K562 (cell line): ENCODE measurements at regions not wholly inside any gene's neighbourhood (a gene's known extent, or its start where the extent isn't known, plus 50 kb on each side); places are given as distances from the start of the nearest gene placed in this dataset.

ENCODE experiments used
- ATAC-seq: fragments of 200-7000 bp; cut with Tn5 transposase; 3 replicates; pipeline ENCODE4 v1.9.1; 2020; ENCODE audit warnings: moderate library complexity
- BruUV-seq: library from RNA; stranded (reverse); fragments of 400-500 nt; replicated peaks from 2 replicates; lab custom pipeline; 2021; lab: Mats Ljungman, UMichigan
- CTCF ChIA-PET: fragments of 300-600 bp; formaldehyde crosslinking; extraction: SDS; loops from one replicate; lab custom pipeline; 2021; ENCODE audit warnings: low intra/inter-chr PET ratio; lab: Yijun Ruan, JAX
- POLR2A ChIA-PET: fragments of 300-600, 350-650 bp; sonication (Branson Sonifier 250); formaldehyde crosslinking; extraction: SDS; loops from one replicate; lab custom pipeline; 2021; ENCODE audit warnings: antibody characterized with exemption, inconsistent platforms; lab: Yijun Ruan, JAX
- DNase-seq, 4 experiments: peaks; one replicate each; pipeline versions ENCODE4 v3.0.0 to v3.0.0-alpha.2; 2011 to 2018; ENCODE audit warnings: low spot score in 3 of 4, mixed read lengths in 3 of 4; ENCODE audit errors: extremely low read depth in 1 of 4
- FAIRE-seq: peaks from 2 replicates; lab custom pipeline; 2011; peaks lifted over from hg19 to GRCh38; lab: Jason Lieb, UNC
- H2AFZ ChIP-seq: 2 replicates; pipeline ENCODE4 v1.6.0; 2011; ENCODE audit warnings: low read depth, low read length, control low read depth, inconsistent platforms
- H3K27ac ChIP-seq: fragments of 200-600 bp; 3 replicates; pipeline ENCODE4 v1.8.0; 2011; ENCODE audit warnings: low read depth, mild to moderate bottlenecking, control low read depth, inconsistent platforms, low read length, moderate library complexity, mixed read lengths; ENCODE audit errors: extremely low read depth
- H3K27me3 ChIP-seq, 2 experiments: fragments of 300-600 bp in 1 of 2; 2 replicates in 1 of 2; 3 replicates in 1 of 2; pipeline versions ENCODE4 v1.6.0 to v1.8.0; 2011; ENCODE audit warnings: inconsistent platforms in 2 of 2, low read length in 2 of 2, mild to moderate bottlenecking in 1 of 2, mixed read lengths in 1 of 2, moderate library complexity in 1 of 2; ENCODE audit not compliant: control insufficient read depth in 2 of 2, insufficient read depth in 2 of 2
- H3K36me3 ChIP-seq: fragments of 300-600 bp; 3 replicates; pipeline ENCODE4 v1.8.0; 2011; ENCODE audit warnings: mild to moderate bottlenecking, low read length, inconsistent platforms; ENCODE audit not compliant: control insufficient read depth, insufficient read depth
- H3K4me1 ChIP-seq, 2 experiments: fragments of 200-600 bp in 1 of 2; replicated peaks in 1 of 2; 2 replicates in 1 of 2; 3 replicates in 1 of 2; pipeline versions ENCODE4 v1.5.1 to v1.8.0; 2011; ENCODE audit warnings: inconsistent platforms in 2 of 2, low read length in 2 of 2, mild to moderate bottlenecking in 1 of 2, mixed read lengths in 1 of 2, moderate library complexity in 1 of 2; ENCODE audit not compliant: control insufficient read depth in 2 of 2, insufficient read depth in 2 of 2
- H3K4me2 ChIP-seq: 2 replicates; pipeline ENCODE4 v1.6.1; 2011; ENCODE audit warnings: low read length, control low read depth, inconsistent platforms, mixed read lengths; ENCODE audit not compliant: insufficient read depth
- H3K4me3 ChIP-seq: fragments of 200-600 bp; sonication (generic), shearing (Covaris generic); 2 replicates; pipeline ENCODE4 v1.5.1; 2016; ENCODE audit warnings: control low read depth, inconsistent platforms
- H3K79me2 ChIP-seq: fragments of 200-600 bp; 3 replicates; pipeline ENCODE4 v1.8.0; 2011; ENCODE audit warnings: low read length, inconsistent platforms; ENCODE audit not compliant: control insufficient read depth, insufficient read depth
- H3K9ac ChIP-seq, 2 experiments: 2 replicates each; pipeline versions ENCODE4 v1.6.0 to v1.6.1; 2011; ENCODE audit warnings: low read depth in 2 of 2, low read length in 2 of 2, control low read depth in 1 of 2, inconsistent platforms in 1 of 2, mild to moderate bottlenecking in 1 of 2, mixed read lengths in 1 of 2; ENCODE audit not compliant: insufficient read depth in 1 of 2
- H3K9me1 ChIP-seq: one replicate; pipeline ENCODE4 v1.6.0; 2011; ENCODE audit warnings: inconsistent platforms, mild to moderate bottlenecking, low read length, moderate library complexity; ENCODE audit not compliant: control insufficient read depth, insufficient read depth
- H3K9me3 ChIP-seq: replicated peaks from 2 replicates; pipeline ENCODE4 v1.5.1; 2011; ENCODE audit warnings: low read depth, low read length, inconsistent platforms; ENCODE audit not compliant: control insufficient read depth, insufficient read depth
- H4K20me1 ChIP-seq: replicated peaks from 2 replicates; pipeline ENCODE4 v1.6.1; 2011; ENCODE audit warnings: low read length, inconsistent platforms, mixed read lengths; ENCODE audit not compliant: control insufficient read depth, insufficient read depth
- BMI1 ChIP-seq: fragments of 150-350 bp; IDR thresholded peaks from 2 replicates; pipeline ENCODE4 v1.6.1; 2014; ENCODE audit warnings: low read length
- CEBPB ChIP-seq: fragments of 450-650 bp; IDR thresholded peaks from 2 replicates; pipeline ENCODE4 v1.6.1; 2016; ENCODE audit warnings: missing genetic modification characterization, missing compliant biosample characterization
- E2F3 ChIP-seq: fragments of 250-450 bp; sonication (Bioruptor Pico); IDR thresholded peaks from 2 replicates; pipeline ENCODE4 v1.4.0; 2020; ENCODE audit warnings: mild to moderate bottlenecking
- JUND ChIP-seq, 2 experiments: IDR thresholded peaks; 2 replicates in 1 of 2; 3 replicates in 1 of 2; pipeline ENCODE4 v1.6.1; 2011; ENCODE audit warnings: borderline replicate concordance in 2 of 2, low read depth in 2 of 2, low read length in 2 of 2, improper control_type of control experiment in 1 of 2, missing biosample characterization in 1 of 2, missing genetic modification characterization in 1 of 2, missing genetic modification reagents in 1 of 2
- KAT8 ChIP-seq: fragments of 450-650 bp; IDR thresholded peaks from 2 replicates; pipeline ENCODE4 v1.6.1; 2016; ENCODE audit warnings: low read depth, mild to moderate bottlenecking
- NCOA6 ChIP-seq: fragments of 450-650 bp; IDR thresholded peaks from 2 replicates; pipeline ENCODE4 v1.6.1; 2017; ENCODE audit warnings: mild to moderate bottlenecking
- NFE2L1 ChIP-seq: fragments of 450-650 bp; IDR thresholded peaks from 2 replicates; pipeline ENCODE4 v1.6.1; 2016; ENCODE audit warnings: missing genetic modification characterization, low read depth, mild to moderate bottlenecking, missing compliant biosample characterization, moderate library complexity, borderline replicate concordance
- NFIC ChIP-seq: fragments of 450-650 bp; IDR thresholded peaks from 2 replicates; pipeline ENCODE4 v1.6.1; 2017; ENCODE audit warnings: mild to moderate bottlenecking, inconsistent platforms
- SAFB2 ChIP-seq: fragments of 200-400 bp; formaldehyde crosslinking; IDR thresholded peaks from 2 replicates; pipeline ENCODE4 v1.6.1; 2018; ENCODE audit warnings: borderline replicate concordance, low read length, low read depth, moderate library complexity; ENCODE audit not compliant: severe bottlenecking
- STAT5A ChIP-seq: IDR thresholded peaks from 2 replicates; pipeline ENCODE4 v1.6.1; 2012; ENCODE audit warnings: low read length, inconsistent platforms, borderline replicate concordance
- WGBS: fragments of 100-300 bp; shearing (Covaris generic); methylation state at CpG from one replicate; pipeline ENCODE4 v1.1.6; 2016; ENCODE audit warnings: low coverage, mixed read lengths; ENCODE audit not compliant: insufficient coverage; ENCODE audit errors: missing lambda C conversion rate; 5-methylcytosine and 5-hydroxymethylcytosine counted together
- in situ Hi-C: fragments of 300-500 bp; cut with MboI; formaldehyde crosslinking; loops from 4 replicates; pipeline ENCODE4 v1.15.0; 2018; ENCODE audit warnings: inconsistent platforms, mixed read lengths
- intact Hi-C: fragments of 100-400 bp; cut with micrococcal nuclease; formaldehyde crosslinking; loops from 2 replicates; pipeline ENCODE4 v1.14.2; 2022
- TF ChIP-seq, protein P1 (sequence below): sonication (generic); formaldehyde crosslinking; IDR thresholded peaks from 2 replicates; pipeline ENCODE4 v1.8.0; 2023; ENCODE audit warnings: mild to moderate bottlenecking, missing genetic modification reagents

DNA sequence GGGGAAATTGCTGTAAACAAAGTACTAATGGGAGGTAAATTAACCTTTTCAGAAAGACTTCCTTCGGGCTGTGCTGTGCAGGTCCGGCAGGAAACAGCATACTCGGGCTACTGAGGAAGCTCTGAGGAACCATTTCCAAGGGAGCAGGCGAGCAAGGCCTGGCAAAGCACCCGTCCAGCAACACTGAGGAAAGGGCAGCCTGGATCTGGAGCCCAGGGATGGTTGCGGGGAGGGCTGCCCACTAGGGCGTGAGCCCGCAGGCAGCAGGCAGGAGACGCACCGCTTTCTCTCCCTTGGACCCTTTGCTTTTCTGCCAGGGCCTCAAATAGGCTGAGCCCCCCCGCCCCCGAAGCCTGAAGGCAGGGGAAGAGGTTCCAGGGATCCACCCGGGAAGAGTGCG, 89.5 kb downstream of the SOX11 start (continued):
- no peak for TF ChIP-seq CEBPB (tag)
- no peak for TF ChIP-seq STAT5A
- no peak for TF ChIP-seq BMI1
- TF ChIP-seq JUND (IDR thresholded peaks at IDR 0.05; ENCODE audit: borderline replicate concordance, low read depth, low read length): no peak
- TF ChIP-seq JUND (tag; IDR thresholded peaks at IDR 0.05; ENCODE audit: borderline replicate concordance, low read depth, low read length): no peak
- no peak for TF ChIP-seq NFE2L1
- no peak for TF ChIP-seq SAFB2
- TF ChIP-seq E2F3 (CRISPR knock-in tag): no peak
- no peak for TF ChIP-seq NCOA6
- TF ChIP-seq NFIC: no peak
- no peak for TF ChIP-seq KAT8

DNA sequence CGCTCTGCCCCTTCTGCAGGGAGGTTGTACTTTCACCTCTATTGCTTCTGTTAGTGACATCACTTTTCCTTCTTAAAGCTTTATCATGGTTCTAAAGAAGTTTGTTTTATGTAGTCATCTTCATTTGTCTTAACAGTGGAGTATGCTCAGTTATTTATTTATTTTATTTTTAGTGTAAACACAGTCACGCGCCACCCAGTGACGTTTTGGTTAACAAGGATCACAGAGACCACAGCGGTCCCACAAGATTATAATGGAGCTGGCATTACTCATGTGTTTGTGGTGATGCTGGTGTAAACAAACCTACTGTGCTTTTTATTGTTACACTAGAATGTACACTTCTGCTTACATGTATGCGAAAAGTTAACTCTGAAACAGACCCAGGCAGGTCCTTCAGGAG, 89.9 kb downstream of the SOX11 start:
- intact Hi-C loops (no loop called here), in situ Hi-C loops (no loop called here)
- no peak for DNase-seq
- no TSS peak for BruUV-seq
- TF ChIP-seq, protein P1, sequence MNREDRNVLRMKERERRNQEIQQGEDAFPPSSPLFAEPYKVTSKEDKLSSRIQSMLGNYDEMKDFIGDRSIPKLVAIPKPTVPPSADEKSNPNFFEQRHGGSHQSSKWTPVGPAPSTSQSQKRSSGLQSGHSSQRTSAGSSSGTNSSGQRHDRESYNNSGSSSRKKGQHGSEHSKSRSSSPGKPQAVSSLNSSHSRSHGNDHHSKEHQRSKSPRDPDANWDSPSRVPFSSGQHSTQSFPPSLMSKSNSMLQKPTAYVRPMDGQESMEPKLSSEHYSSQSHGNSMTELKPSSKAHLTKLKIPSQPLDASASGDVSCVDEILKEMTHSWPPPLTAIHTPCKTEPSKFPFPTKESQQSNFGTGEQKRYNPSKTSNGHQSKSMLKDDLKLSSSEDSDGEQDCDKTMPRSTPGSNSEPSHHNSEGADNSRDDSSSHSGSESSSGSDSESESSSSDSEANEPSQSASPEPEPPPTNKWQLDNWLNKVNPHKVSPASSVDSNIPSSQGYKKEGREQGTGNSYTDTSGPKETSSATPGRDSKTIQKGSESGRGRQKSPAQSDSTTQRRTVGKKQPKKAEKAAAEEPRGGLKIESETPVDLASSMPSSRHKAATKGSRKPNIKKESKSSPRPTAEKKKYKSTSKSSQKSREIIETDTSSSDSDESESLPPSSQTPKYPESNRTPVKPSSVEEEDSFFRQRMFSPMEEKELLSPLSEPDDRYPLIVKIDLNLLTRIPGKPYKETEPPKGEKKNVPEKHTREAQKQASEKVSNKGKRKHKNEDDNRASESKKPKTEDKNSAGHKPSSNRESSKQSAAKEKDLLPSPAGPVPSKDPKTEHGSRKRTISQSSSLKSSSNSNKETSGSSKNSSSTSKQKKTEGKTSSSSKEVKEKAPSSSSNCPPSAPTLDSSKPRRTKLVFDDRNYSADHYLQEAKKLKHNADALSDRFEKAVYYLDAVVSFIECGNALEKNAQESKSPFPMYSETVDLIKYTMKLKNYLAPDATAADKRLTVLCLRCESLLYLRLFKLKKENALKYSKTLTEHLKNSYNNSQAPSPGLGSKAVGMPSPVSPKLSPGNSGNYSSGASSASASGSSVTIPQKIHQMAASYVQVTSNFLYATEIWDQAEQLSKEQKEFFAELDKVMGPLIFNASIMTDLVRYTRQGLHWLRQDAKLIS (CRISPR knock-in tag): no peak
- no peaks in the 10 kb centered on the region for H3K9me1 ChIP-seq
- 1% methylated on average over 6 of the region's 6 CpGs for WGBS
- H3K79me2 ChIP-seq: no peaks in the 10 kb centered on the region
- H3K27me3 ChIP-seq: no peaks in the 10 kb centered on the region
- H3K4me1 ChIP-seq: no peaks in the 10 kb centered on the region
- FAIRE-seq: no peak
- H3K36me3 ChIP-seq: no peaks in the 10 kb centered on the region
- no peaks in the 10 kb centered on the region for H4K20me1 ChIP-seq
- POLR2A ChIA-PET: no interaction called here
- no peak overlapping the region for H3K9ac ChIP-seq
- H3K4me2 ChIP-seq: no peak overlapping the region
- no peak overlapping the region for H3K4me3 ChIP-seq
- no peaks in the 10 kb centered on the region for H3K9me3 ChIP-seq
- no peak overlapping the region for H3K27ac ChIP-seq
- H2AFZ ChIP-seq: no peak overlapping the region
- no peak for ATAC-seq
- CTCF ChIA-PET: no interaction called here
